ENCODE measurements at regions not wholly inside any gene's neighbourhood (a gene's known extent, or its start where the extent isn't known, plus 50 kb on each side); places are given as distances from the start of the nearest gene placed in this dataset.

GRCh38 chr7:46739518-46740234 lies 818.6 kb upstream of the IGFBP3 start:
- Histone ChIP-seq H3K27ac (ENCODE audit: poor library complexity, severe bottlenecking) (no peak overlapping the region), H3K9me3 (ENCODE audit: severe bottlenecking) (no peaks in the 10 kb centered on the region), H3K36me3 (ENCODE audit: low read depth) (no peaks in the 10 kb centered on the region), H3K27me3 (ENCODE audit: insufficient read depth, poor library complexity, severe bottlenecking) (no peaks in the 10 kb centered on the region), H3K4me1 (ENCODE audit: insufficient read depth, poor library complexity, severe bottlenecking) (no peaks in the 10 kb centered on the region), H3K4me3 (ENCODE audit: severe bottlenecking) (no peak overlapping the region)
- no peak for TF ChIP-seq CTCF (IDR thresholded peaks at IDR 0.05; ENCODE audit: poor library complexity, severe bottlenecking)
- ATAC-seq (ENCODE audit: low read depth) (no peak), DNase-seq (ENCODE audit: low spot score) (no peak)

- H3K4me3 ChIP-seq (ENCODE audit: severe bottlenecking) = no peak overlapping the region
- no peaks in the 10 kb centered on the region for H3K9me3 ChIP-seq (ENCODE audit: severe bottlenecking)
- no peak overlapping the region for H3K27ac ChIP-seq (ENCODE audit: poor library complexity, severe bottlenecking)
- H3K36me3 ChIP-seq (ENCODE audit: low read depth) = no peaks in the 10 kb centered on the region
- no peak for ATAC-seq (ENCODE audit: low read depth)
- no peak for DNase-seq (ENCODE audit: low spot score)
- no peak for TF ChIP-seq CTCF (IDR thresholded peaks at IDR 0.05; ENCODE audit: poor library complexity, severe bottlenecking)
- H3K27me3 ChIP-seq (ENCODE audit: insufficient read depth, poor library complexity, severe bottlenecking) = no peaks in the 10 kb centered on the region
- no peaks in the 10 kb centered on the region for H3K4me1 ChIP-seq (ENCODE audit: insufficient read depth, poor library complexity, severe bottlenecking)
Measured at GRCh38 chr7:46738796-46739195, 817.7 kb upstream of the IGFBP3 start.

DNA sequence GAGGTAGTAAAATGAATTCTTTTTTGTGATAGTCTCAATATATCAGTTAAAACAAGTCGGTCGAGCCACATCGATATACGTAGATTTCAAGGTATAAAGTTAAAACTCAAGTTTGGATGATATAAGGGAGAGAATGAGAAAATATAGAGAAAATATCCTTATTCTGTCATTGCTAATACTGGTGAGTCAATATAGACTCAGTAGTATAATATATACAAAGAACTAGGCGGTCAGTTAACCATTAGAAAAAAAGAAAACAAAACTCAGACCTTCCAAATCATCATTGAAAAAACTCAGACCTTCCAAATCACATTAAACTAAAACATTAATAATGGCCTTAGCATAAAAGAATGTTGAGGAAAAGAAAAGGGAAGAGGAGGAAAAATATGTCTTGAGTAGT lies 817.1 kb upstream of the IGFBP3 start:
- H3K9me3 ChIP-seq (ENCODE audit: severe bottlenecking) = no peaks in the 10 kb centered on the region
- H3K4me1 ChIP-seq (ENCODE audit: insufficient read depth, poor library complexity, severe bottlenecking) = no peaks in the 10 kb centered on the region
- DNase-seq (ENCODE audit: low spot score) = no peak
- H3K4me3 ChIP-seq (ENCODE audit: severe bottlenecking) = no peak overlapping the region
- H3K27me3 ChIP-seq (ENCODE audit: insufficient read depth, poor library complexity, severe bottlenecking) = no peaks in the 10 kb centered on the region
- no peak for ATAC-seq (ENCODE audit: low read depth)
- TF ChIP-seq CTCF (IDR thresholded peaks at IDR 0.05; ENCODE audit: poor library complexity, severe bottlenecking) = no peak
- H3K36me3 ChIP-seq (ENCODE audit: low read depth) = no peaks in the 10 kb centered on the region
- no peak overlapping the region for H3K27ac ChIP-seq (ENCODE audit: poor library complexity, severe bottlenecking)

- Histone ChIP-seq H3K27me3 (ENCODE audit: insufficient read depth, poor library complexity, severe bottlenecking) (no peaks in the 10 kb centered on the region), H3K4me1 (ENCODE audit: insufficient read depth, poor library complexity, severe bottlenecking) (no peaks in the 10 kb centered on the region), H3K27ac (ENCODE audit: poor library complexity, severe bottlenecking) (no peak overlapping the region), H3K9me3 (ENCODE audit: severe bottlenecking) (no peaks in the 10 kb centered on the region), H3K36me3 (ENCODE audit: low read depth) (no peaks in the 10 kb centered on the region), H3K4me3 (ENCODE audit: severe bottlenecking) (no peak overlapping the region)
- no peak for TF ChIP-seq CTCF (IDR thresholded peaks at IDR 0.05; ENCODE audit: poor library complexity, severe bottlenecking)
- DNase-seq (ENCODE audit: low spot score) (no peak), ATAC-seq (ENCODE audit: low read depth) (no peak)
Measured at GRCh38 chr7:46725838-46726237, 804.8 kb upstream of the IGFBP3 start.

- TF ChIP-seq CTCF (IDR thresholded peaks at IDR 0.05; ENCODE audit: poor library complexity, severe bottlenecking) = no peak
- Histone ChIP-seq H3K36me3 (ENCODE audit: low read depth) (no peaks in the 10 kb centered on the region), H3K27me3 (ENCODE audit: insufficient read depth, poor library complexity, severe bottlenecking) (no peaks in the 10 kb centered on the region), H3K4me1 (ENCODE audit: insufficient read depth, poor library complexity, severe bottlenecking) (no peaks in the 10 kb centered on the region), H3K4me3 (ENCODE audit: severe bottlenecking) (no peak overlapping the region), H3K9me3 (ENCODE audit: severe bottlenecking) (no peaks in the 10 kb centered on the region), H3K27ac (ENCODE audit: poor library complexity, severe bottlenecking) (no peak overlapping the region)
- ATAC-seq (ENCODE audit: low read depth) (no peak), DNase-seq (ENCODE audit: low spot score) (no peak)
Measured at GRCh38 chr7:46725136-46725535, 804.1 kb upstream of the IGFBP3 start.
